Activated gamma-delta T cell treated with anti-CD3 and anti-CD28 coated beads, Interleukin-2, amount 50 U/mL, for 16 hours (primary cell): ENCODE measurements at regions not wholly inside any gene's neighbourhood (a gene's known extent, or its start where the extent isn't known, plus 50 kb on each side); places are given as distances from the start of the nearest gene placed in this dataset.
"Not testable (repeated sequence)": the region's sequence is repeated elsewhere in the genome, so short reads cannot be mapped to it uniquely, and the experiment has no call there.

ENCODE experiments used
- DNase-seq: peaks from one replicate; pipeline ENCODE4 v3.0.0-alpha.2; 2020; ENCODE audit warnings: low read depth

DNA sequence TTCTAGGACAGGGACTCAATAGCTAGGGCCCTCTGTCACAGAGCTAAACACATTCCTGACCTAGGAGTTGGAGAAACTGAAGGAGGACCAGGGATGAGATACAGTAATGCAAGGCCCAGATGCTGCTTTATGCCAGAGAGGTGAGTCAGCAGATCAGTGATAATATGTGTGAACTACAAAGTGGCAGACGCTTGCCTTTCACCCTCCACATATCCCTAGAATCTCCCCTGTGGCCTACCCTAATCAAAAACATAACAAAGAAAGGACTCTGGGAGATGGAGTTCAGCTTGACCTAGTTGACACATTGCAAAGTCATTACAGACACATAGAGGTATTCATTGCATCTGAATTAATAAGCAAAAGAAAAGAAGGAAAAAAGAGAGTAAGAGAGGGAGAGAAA lies 417.6 kb upstream of the DYNLRB2 start:
- no peak for DNase-seq

DNA sequence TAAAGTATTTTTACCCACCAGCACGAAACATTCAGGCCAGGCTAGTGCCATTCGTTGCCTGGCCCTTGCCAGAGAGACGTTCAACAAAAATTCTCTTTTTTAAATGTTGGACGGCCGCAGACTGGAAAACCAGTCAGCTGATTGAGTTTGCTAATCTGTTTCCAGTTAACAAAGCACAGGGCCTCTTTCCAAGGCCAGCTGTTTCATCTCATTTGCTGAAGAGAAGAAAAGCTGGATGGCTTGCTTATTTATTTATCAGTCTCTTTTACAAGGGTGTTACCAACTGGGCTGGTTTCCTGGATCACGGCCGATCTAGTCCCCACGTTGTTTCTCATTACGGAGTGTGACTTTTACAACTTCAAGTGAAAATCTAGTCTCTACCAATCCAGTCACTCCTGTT lies 418.7 kb upstream of the DYNLRB2 start:
- DNase-seq = no peak

DNA sequence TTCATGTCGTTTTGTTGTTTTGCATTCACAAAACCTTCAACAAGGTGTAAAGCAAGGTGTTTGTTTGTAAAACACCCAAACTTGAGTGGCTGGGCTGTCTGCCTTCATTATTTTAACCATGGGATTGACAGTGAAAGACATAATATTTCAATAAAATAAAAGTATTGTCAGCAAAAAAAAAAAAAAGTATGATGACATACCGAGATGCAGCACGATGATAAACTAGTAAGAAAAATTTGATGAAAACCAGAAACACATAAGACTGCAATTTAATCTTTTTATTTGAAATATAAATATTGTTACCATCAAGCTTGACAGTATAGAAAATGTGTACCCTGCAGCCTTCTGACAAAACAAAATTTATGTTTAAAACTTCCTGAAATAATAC lies 419.3 kb upstream of the DYNLRB2 start:
- DNase-seq = no peak

DNA sequence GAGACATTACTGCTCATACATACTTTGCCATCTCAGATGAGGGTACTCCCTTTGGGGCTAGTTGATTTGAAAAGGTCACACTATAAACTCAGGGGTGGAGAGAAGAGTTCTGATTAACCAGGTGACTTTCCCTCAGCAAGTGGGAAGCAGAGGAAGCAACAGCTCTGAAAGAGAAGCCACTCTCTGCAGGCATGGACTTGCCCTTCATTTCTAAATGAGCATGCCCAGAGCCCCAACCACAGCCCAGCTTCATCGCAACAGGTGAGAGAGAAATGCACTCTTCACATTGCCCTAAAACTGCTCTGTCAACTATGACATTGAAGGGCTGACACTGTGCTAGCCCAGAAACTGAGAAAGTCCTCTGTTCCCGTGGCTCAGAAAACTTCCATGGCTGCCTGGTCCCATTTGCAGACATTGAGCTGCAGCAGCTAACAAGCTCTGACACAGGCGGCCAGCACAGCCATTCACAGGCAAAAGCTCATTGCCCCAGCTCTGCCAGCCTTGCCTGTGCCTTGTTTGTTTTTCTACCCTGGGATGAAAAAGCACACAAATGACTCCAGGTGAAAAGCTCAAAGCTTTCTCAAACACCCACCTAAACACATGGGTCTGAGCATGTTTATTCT lies 419.8 kb upstream of the DYNLRB2 start:
- no peak for DNase-seq

DNA sequence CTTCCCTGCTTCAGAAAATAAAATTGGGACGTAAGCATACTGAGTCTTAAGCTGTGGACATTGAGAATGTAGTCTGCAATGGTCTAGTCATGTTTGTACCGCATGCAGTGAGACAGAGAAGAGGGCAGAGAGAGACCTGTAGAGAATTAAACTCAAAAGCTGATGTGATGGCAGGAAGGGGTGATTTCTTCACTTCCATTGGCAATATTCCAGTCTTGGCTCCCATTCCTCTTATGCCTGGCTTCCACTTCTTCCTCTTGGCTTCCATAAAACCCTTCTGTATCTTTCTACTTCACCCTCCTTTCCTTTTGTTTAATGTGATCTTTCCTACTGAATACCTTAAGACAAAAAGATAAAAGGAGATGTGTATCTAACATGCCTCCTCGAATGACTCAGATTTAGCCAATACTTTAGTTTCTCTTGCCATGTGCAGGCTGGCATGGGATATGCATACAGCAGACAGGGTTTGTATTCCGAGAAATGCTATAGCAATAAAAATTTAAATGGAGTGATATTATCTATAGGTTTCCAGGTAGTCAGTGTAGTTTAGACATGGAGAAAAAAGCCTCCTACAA lies 423.1 kb upstream of the DYNLRB2 start:
- no peak for DNase-seq

DNA sequence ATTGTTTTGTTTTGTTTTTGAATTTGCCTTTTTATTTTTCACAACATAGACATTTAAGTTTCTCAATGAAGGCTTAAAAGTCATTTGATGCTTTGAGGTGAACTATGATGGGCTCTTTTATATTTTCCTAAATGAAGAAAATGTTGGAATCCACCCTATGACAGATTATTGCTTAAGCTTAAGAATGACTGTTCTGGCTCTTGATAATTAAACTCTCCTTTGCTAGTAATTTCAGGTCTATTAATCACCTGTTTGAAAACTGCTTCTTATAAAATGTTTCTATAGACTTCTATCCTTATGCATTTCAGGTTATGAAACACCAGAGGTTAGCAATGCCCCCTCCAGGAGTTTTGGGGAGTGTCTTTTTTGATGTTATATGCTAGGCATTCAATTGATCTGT lies 424.1 kb upstream of the DYNLRB2 start:
- no peak for DNase-seq

DNA sequence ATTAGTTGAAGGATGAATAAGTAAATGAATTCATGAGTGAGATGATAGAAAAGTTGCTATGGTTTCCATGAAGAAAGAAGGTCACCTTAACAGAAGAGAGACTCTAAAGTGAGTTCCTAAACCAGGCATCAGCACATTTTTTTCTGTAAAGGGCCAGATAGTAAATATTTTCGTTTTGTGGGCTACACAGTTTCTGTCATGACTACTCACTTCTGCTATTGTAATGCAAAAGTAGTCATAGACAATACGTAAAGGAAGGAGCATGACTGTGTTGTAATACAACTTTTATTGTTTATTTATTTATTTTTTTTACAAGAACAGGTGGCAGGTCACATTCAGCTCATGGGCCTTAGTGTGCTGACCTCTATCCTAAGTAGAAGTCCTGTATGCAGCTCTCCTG lies 426.1 kb upstream of the DYNLRB2 start:
- no peak for DNase-seq

DNA sequence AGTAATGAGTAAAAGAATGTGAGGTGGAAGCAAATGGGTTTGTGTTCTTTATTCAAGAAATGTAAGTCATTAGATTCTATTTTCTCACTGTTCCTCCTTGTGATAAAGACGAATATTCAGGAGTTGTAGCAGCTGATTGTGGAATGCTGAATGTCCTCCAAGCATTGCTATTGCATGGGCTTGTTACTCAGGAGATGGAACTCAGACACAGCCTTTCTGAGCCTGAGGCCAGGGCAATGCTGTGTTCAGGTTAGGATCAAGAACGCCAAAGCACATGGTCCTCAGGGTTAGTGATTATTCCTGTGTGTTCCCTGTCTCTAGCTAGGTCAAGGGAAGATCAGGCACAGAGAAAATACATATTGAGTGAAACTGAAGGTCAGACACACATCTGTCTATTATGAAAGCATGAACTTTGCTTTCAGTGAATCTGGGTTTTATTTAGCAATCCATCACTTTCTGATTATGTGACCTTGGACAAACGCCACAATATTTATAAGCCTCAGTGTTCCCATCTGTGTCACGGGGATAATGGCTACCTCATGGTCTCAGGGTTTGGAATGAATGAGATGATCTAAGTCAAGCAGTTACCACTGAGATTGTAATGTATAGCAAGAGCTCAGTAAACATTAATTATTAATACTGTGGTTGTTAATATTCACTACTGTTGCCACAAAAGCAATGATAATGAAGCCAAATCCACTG lies 426.8 kb upstream of the DYNLRB2 start:
- no peak for DNase-seq

DNA sequence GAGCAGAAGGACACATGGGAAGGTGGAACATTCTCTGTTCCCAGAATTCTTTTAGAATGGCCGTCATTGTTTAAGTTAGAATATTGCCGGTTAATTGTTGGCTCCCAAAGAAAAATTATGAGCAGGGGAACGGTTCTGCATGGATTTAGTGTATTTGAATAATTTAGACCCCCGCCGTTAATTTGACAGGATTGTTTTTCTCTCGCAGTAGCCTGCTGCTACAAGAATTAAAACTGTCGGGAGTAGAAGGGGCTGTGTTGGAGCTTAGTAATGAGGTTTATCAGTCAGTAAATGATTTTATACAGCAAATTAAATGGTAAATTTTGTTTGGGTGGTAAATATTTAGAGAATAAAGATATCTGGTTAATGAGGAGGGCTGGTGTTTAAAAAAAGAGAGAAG lies 431.2 kb upstream of the DYNLRB2 start:
- DNase-seq = no peak

DNA sequence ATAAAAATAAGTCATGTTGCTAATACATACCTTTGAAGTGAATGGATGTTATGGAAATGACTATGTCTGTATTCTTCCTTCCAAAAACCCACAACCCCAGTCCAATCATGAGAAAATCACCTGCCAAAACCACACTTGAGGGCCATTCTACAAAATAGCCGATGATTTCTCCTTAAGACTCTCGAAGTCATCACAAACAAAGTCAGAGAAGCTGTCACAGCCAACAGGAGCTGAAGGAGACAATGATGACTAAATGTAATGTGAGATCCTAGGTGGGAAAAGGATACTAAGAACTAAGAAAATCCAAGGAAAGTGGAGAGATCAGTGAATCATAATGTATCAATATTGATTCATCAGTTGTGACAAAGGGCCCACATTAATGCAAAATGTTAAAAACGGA lies 432.9 kb upstream of the DYNLRB2 start:
- DNase-seq = no peak

DNA sequence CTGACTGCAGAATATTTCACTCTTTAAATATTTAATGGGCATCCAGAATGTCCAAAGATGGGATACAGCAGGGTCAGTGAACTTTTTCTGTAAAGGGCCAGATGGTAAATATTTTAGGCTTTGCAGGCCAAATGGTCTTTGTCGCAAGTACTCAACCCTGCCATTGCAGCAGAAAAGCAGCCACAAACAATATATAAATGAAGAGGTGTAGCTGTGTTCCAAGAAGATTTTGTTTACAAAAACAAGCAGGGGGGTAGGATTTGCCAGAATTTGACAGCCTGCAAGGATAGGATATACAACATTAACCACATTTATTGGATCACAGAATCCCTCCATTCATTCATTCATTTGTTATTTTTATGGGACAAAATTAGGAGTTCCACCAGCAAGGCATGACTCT lies 435.0 kb upstream of the DYNLRB2 start:
- DNase-seq = no peak

DNA sequence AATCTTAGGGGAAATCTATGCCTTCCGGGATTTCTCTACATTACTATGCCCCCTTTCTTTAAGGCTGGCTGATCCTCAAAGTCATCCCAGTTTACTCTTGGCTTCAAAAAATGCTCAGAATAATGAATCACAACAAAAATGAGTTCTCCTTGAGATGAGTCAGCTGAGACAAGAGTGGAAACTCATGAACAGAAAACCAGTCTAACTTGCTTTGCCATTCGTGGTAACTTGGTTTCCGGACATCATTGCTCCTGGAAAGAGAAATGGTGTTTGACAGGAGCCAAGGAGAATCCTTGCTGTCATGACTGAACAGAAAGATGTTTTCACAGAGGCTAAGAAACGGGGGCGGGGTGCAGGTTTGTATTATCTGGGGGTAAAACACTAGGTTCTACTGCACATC lies 435.6 kb upstream of the DYNLRB2 start:
- no peak for DNase-seq

DNA sequence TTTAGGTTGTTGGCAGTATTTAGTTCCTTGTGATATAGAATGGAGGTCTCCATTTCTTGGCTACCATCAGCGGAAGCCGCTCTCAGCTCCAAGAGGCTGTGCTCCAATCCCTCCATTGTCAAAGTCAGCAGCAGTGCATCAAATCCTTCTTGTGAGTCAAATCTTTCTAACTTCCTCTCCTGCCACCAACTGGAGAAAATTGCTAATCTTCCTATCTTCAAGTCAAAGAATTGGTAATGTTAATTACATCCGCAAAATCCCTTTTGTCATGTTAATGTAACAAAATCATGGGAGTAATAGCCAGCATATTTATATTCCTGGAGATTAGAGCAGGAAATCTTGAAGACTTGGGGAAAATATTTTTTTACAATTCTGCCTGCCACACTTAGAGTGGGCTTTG lies 436.4 kb upstream of the DYNLRB2 start:
- no peak for DNase-seq

DNA sequence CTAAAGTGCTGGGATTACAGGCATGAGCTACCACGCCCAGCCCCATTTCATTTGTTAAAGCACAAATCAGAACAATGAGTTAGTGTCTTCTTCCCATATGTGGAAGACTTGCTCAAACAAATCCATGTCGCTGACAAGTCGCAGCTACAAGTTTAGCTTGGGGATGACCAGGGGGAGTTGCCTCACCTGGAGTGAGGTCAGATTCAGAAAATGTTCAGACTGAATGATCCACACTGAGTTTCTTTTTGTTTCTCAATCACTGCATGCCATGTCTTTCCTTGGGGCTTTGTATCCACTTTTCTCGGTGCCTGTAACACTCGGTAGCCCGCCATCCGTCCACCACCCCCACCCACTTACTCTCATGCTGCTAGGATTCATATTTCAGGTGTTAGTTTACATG lies 437.3 kb upstream of the DYNLRB2 start:
- DNase-seq = no peak

DNA sequence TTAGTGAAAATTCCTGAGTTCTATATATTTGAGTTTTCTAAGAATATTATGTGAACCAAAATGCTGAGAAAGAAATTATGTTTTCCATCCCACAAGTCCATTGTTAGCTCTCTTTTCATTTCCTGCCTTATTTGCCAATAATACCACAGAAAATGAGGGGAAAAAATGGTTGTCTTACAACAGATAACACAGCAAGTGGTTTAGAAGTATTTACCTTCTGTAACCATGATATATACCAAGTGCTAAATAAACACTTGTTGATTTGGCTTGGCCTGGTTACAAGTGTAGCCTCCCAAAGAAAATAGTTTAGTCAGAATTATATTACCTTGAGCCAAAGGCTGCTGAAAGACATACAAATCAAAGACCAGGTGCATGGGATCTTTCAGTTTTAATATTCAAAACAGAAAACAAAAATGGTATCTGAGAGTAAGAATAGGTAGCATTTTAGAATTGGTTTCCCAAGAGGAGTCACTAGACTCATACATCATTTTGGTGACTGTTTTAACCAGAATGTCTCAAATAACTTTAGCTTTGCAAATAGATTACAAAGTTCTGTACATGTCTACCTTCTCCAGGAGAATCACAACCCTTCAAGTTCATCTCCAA lies 439.8 kb upstream of the DYNLRB2 start:
- no peak for DNase-seq

DNA sequence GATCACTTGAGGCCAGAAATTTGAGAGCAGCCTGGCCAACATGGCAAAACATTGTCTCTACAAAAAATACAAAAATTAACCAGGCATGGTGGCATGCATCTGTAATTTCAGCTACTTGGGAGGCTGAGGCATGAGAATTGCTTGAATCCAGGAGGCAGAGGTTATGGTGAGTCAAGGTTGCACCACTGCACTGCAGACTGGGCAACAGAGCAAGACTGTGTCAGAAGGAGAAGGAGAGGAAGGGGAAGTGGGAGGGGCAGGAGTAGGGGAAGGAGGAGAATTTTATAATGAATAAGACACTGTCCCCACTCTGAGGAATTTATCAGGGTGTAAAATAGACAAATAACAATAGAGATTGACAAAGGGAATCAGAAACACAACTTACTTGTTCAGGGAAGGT lies 440.6 kb upstream of the DYNLRB2 start:
- DNase-seq = no peak

DNA sequence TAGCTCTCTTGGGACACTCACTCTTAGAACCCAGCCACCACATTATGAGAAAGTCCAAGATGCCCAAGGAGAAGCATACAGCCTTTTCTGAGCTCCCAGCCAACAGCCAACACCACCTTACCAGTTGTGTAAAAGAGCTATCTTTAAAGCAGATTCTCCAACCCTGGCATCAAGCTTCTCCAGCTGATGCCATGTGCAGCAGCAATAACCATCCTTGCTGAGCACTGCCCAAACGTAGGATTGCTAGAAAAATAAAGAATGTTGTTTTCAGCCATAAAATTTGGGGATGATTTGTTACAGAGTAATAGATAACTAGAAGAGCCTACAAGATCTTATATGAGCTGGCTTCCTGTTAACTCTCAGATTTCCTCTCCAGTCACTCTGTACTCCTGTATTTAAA lies 443.7 kb upstream of the DYNLRB2 start:
- no peak for DNase-seq

DNA sequence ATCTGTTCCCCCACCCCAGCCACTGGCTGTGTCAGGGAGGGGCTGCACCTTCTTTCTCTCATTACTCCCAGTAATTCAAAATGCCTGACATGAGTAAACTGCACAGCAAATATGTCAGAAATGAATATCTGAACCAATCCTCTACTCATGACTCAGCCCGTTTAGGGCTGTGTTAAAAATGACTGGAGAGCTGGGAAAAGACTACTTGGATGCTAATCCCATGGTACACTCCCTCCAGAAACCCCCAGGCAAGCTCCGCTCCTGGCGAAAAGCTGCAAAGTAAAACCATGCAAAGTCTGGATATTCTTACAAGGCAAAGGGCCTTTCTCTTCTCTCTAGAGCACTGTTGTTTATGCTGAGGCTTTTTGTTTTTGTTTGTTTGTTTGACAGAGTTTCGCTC lies 448.1 kb upstream of the DYNLRB2 start:
- no peak for DNase-seq

DNA sequence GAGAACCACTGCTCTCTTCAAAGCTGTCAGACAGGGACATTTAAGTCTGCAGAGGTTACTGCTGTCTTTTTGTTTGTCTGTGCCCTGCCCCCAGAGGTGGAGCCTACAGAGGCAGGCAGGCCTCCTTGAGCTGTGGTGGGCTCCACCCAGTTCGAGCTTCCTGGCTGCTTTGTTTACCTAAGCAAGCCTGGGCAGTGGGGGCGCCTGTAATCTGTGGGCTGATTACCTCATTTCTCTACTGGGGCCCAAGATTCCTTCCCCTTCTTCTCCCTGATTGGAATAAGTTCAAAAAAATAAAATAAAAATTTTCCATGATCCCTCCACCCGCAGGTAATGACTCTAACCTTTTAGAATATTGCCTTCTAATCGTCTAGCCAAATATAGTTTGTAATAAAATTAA lies 449.3 kb upstream of the DYNLRB2 start:
- not testable (repeated sequence) for DNase-seq

DNA sequence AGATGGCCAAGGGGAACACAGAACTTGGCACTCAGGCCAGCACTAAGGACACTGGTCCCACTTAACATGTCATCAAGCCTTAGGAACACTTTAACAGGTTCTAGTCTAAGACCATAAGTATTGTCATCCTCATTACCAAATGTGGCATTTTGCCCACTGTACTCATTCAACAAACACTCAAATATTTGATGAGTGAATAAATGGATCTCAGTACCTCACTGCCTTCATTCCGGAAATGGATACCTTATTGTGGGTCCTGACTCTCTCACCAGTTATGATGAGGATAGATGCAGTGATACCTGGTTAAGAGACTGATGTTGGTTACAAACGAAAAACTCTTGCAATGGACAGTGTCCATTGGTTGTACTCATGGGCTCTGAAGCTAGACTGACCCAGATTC lies 455.2 kb upstream of the DYNLRB2 start:
- DNase-seq = no peak

DNA sequence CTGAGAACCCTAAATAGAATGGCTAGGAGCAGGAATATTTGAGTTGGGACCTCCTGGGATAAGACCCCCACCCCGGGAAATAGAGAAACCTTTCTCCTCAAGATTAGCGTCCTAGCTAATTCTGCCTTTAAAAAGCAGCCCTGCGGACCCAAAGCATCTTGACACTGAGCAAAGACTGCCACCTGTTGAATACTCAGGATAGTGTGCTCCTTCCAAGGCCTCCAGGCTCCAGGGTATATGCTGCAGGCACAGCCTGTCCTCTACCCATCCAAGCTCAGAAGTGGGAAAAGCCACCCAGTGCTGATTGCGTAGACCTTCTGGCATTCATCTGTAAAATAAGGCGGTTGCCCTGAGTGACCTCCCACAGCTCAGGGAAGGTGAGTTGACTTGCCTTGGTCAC lies 456.2 kb upstream of the DYNLRB2 start:
- no peak for DNase-seq

DNA sequence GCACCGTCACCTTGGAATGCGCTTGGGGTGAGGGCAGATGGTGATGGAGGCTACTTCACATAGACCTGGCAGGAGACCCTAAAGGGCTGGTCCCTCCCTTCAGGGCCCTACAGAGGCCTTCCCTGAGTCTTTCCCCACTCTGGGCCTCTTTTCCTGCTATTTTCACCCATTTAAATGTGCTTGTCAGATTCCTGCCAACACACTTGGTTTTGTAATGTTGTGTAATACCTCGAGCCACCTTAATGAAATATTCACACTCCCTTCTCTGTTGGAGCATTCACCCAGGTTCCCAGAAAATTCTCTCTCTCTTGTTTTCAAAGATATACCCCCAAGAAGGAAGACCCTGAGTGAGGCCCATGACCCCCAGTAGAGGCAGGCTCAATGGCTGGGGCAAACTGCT lies 456.6 kb upstream of the DYNLRB2 start:
- DNase-seq = no peak

DNA sequence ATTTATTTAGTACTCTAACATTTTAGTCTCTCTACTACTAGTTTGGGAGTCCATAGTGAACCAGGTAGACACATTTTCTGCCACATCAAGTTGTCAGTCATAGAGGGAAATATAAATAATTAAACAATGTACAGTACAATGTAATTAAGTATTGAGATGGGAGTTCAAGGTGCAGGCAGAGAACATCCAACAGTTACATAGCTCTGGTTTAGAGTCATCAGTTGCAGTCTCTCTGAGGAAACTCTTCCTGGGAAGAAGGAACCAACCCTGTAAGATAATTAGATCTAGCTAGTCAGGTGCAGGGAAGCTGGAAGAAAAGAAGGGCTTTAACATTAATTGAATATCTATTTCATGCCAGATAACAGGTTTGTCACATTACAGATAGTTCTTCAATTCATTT lies 457.9 kb upstream of the DYNLRB2 start:
- no peak for DNase-seq

DNA sequence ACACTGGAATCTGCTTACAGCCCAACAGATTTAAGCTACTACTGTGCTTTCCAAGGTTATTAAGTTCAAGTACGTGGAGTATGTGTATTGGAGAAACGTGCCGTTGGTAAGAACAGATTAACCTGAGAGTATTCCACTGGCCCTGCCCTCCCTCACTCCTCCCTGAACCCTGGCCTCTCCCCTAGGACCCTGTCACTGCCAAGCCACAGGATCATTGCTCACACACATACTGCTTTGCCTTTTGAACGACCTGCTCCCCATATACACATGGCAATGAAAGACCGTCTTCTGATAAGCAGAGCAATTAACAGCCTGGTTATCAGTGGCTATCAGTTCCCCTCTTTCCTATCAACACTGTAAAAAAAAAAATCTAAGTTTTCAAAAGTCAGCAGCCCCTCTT lies 458.9 kb upstream of the DYNLRB2 start:
- DNase-seq = no peak
